ENCODE measurements at regions not wholly inside any gene's neighbourhood (a gene's known extent, or its start where the extent isn't known, plus 50 kb on each side); places are given as distances from the start of the nearest gene placed in this dataset.
A peak's percentile ranks its signal among the peaks of the same experiment; 100 is the strongest.

GRCh38 chr6:4717856-4718255 is 58.3 kb upstream of the CDYL start:
- Histone ChIP-seq H3K4me2 (ENCODE audit: insufficient read depth, low read length) (no peak overlapping the region), H3K9me1 (ENCODE audit: control insufficient read depth, insufficient read depth, low read length) (no peaks in the 10 kb centered on the region), H2AFZ (ENCODE audit: low read depth, low read length) (no peak overlapping the region), H3K36me3 (ENCODE audit: control insufficient read depth, insufficient read depth, low read length) (no peaks in the 10 kb centered on the region), H3K27ac (ENCODE audit: extremely low read depth, low read depth, low read length) (no peak overlapping the region), H3K9me3 (replicated peaks; ENCODE audit: control insufficient read depth, insufficient read depth, low read depth, low read length) (no peaks in the 10 kb centered on the region), H3K79me2 (ENCODE audit: control insufficient read depth, insufficient read depth, low read length) (no peaks in the 10 kb centered on the region), H3K27me3 (ENCODE audit: control insufficient read depth in 2 of 2, insufficient read depth in 2 of 2, low read length in 2 of 2) (no peaks in the 10 kb centered on the region), H3K4me1 (replicated peaks in 1 of 2; ENCODE audit: control insufficient read depth in 2 of 2, insufficient read depth in 2 of 2, low read length in 2 of 2) (peaks cover 0 to 4% of the 10 kb centered on the region in 2 experiments; a peak in 3 of 5 replicates), H3K9ac (ENCODE audit: insufficient read depth in 1 of 2, low read depth in 2 of 2, low read length in 2 of 2) (no peak overlapping the region), H4K20me1 (replicated peaks; ENCODE audit: control insufficient read depth, insufficient read depth, low read length) (no peaks in the 10 kb centered on the region), H3K4me3 (no peak overlapping the region)
- FAIRE-seq (no peak), ATAC-seq (no peak), DNase-seq (ENCODE audit: extremely low read depth in 1 of 4, low spot score in 3 of 4) (no peak)
- ChIA-PET POLR2A (no interaction called here), CTCF (ENCODE audit: low intra/inter-chr PET ratio) (no interaction called here)
- TF ChIP-seq BCOR (IDR thresholded peaks at IDR 0.05) (0 out of 2 replicates have a peak, but pooled peaks have one; percentile 33), ZNF121 (CRISPR knock-in tag; conservative IDR thresholded peaks at IDR 0.05) (peak; percentile 63), ZNF79 (CRISPR knock-in tag; IDR thresholded peaks at IDR 0.05; ENCODE audit: low read depth) (no peak), SRF (CRISPR knock-in tag; IDR thresholded peaks at IDR 0.05) (no peak)
- no TSS peak for BruUV-seq (replicated peaks)
- in situ Hi-C loops (cut with MboI) (no loop called here), intact Hi-C loops (cut with micrococcal nuclease) (no loop called here)
- 38% methylated on average over 3 of the region's 3 CpGs for WGBS (ENCODE audit: insufficient coverage, low coverage, missing lambda C conversion rate)

GRCh38 chr6:4717124-4717523 is 59.1 kb upstream of the CDYL start:
- ChIA-PET CTCF (ENCODE audit: low intra/inter-chr PET ratio) (interaction anchor here (0.7 kb wide), 1 partner anchor 988 kb away, joined by 4 read pairs; no protein-coding TSS in a partner anchor), POLR2A (interaction anchor here (1.5 kb wide), 1 partner anchor 11 kb away, joined by 5 read pairs; no protein-coding TSS in a partner anchor)
- H3K4me2 ChIP-seq (ENCODE audit: insufficient read depth, low read length): no peak overlapping the region
- peaks cover 3 to 4% of the 10 kb centered on the region in 2 experiments; a peak in 3 of 5 replicates for H3K4me1 ChIP-seq (replicated peaks in 1 of 2; ENCODE audit: control insufficient read depth in 2 of 2, insufficient read depth in 2 of 2, low read length in 2 of 2)
- 0 out of 2 replicates have a peak overlapping the region, but pooled peaks have one; percentile 11 for H2AFZ ChIP-seq (ENCODE audit: low read depth, low read length)
- in situ Hi-C loops (cut with MboI): no loop called here
- no peaks in the 10 kb centered on the region for H3K9me1 ChIP-seq (ENCODE audit: control insufficient read depth, insufficient read depth, low read length)
- H3K27me3 ChIP-seq (ENCODE audit: control insufficient read depth in 2 of 2, insufficient read depth in 2 of 2, low read length in 2 of 2): no peaks in the 10 kb centered on the region
- FAIRE-seq (no peak), DNase-seq (ENCODE audit: extremely low read depth in 1 of 4, low spot score in 3 of 4) (no peak), ATAC-seq (no peak)
- no peaks in the 10 kb centered on the region for H4K20me1 ChIP-seq (replicated peaks; ENCODE audit: control insufficient read depth, insufficient read depth, low read length)
- no peaks in the 10 kb centered on the region for H3K9me3 ChIP-seq (replicated peaks; ENCODE audit: control insufficient read depth, insufficient read depth, low read depth, low read length)
- H3K36me3 ChIP-seq (ENCODE audit: control insufficient read depth, insufficient read depth, low read length): no peaks in the 10 kb centered on the region
- intact Hi-C loops (cut with micrococcal nuclease): no loop called here
- H3K4me3 ChIP-seq: no peak overlapping the region
- no peak overlapping the region; a peak in 1 of 4 replicates for H3K9ac ChIP-seq (ENCODE audit: insufficient read depth in 1 of 2, low read depth in 2 of 2, low read length in 2 of 2)
- no peaks in the 10 kb centered on the region for H3K79me2 ChIP-seq (ENCODE audit: control insufficient read depth, insufficient read depth, low read length)
- 59% methylated on average over 4 of the region's 4 CpGs for WGBS (ENCODE audit: insufficient coverage, low coverage, missing lambda C conversion rate)
- no TSS peak for BruUV-seq (replicated peaks)
- H3K27ac ChIP-seq (ENCODE audit: extremely low read depth, low read depth, low read length): no peak overlapping the region
- no peak for TF ChIP-seq ZNF507 (tag; conservative IDR thresholded peaks at IDR 0.05)
- TF ChIP-seq NR0B1 (IDR thresholded peaks at IDR 0.05; ENCODE audit: partially characterized antibody): no peak
- no peak for TF ChIP-seq MNT (conservative IDR thresholded peaks at IDR 0.05)
- TF ChIP-seq POLR3A (IDR thresholded peaks at IDR 0.05; ENCODE audit: borderline replicate concordance, extremely low read depth, insufficient read depth, insufficient read length): no peak
- TF ChIP-seq MEF2A (IDR thresholded peaks at IDR 0.05; ENCODE audit: control insufficient read depth, low read depth, low read length): no peak
- TF ChIP-seq ZNF589 (CRISPR knock-in tag; IDR thresholded peaks at IDR 0.05; ENCODE audit: low read depth): no peak
- TF ChIP-seq CTCF (IDR thresholded peaks at IDR 0.05 in 2 of 3, conservative IDR thresholded peaks at IDR 0.05 in 1 of 3; ENCODE audit: insufficient read depth in 2 of 3, low read depth in 1 of 3, low read length in 3 of 3): no peak

Measured in K562 (cell line).